ENCODE measurements at regions not wholly inside any gene's neighbourhood (a gene's known extent, or its start where the extent isn't known, plus 50 kb on each side); places are given as distances from the start of the nearest gene placed in this dataset.

- H3K27ac ChIP-seq (ENCODE audit: insufficient read depth, low read length) = no peak overlapping the region
- WGBS, 2 experiments (ENCODE audit: extremely low coverage in 2 of 2, insufficient read length in 1 of 2) = 22% methylated on average over 3 of the region's 7 CpGs; no CpG with 5 or more reads in 1 of the 2 experiments
- DNase-seq = no peak
These were observed 75.7 kb upstream of the E2F8 start for GRCh38 chr11:19316434-19316833.

More at GRCh38 chr11:19316434-19316833, 75.7 kb upstream of the E2F8 start:
- H3K14ac ChIP-seq (replicated peaks; ENCODE audit: low read depth, low read length) = no peak overlapping the region
- ATAC-seq (ENCODE audit: low read depth) = no peak
- H4K20me1 ChIP-seq (ENCODE audit: insufficient read depth, low read length) = no peaks in the 10 kb centered on the region
- no peak overlapping the region for H3K23ac ChIP-seq (ENCODE audit: low read depth, low read length)
- H3K9me3 ChIP-seq (ENCODE audit: control insufficient read depth, insufficient read depth, low read length) = no peaks in the 10 kb centered on the region
- no peak overlapping the region for H4K8ac ChIP-seq (ENCODE audit: low read depth in 2 of 2, low read length in 2 of 2)
- H3K36me3 ChIP-seq (ENCODE audit: control insufficient read depth, insufficient read depth, low read length) = no peaks in the 10 kb centered on the region
- no peak overlapping the region for H2BK120ac ChIP-seq (ENCODE audit: low read depth, low read length)
- H4K91ac ChIP-seq (ENCODE audit: insufficient read depth, low read depth, low read length) = no peak overlapping the region
- dilution Hi-C loops (cut with HindIII; ENCODE audit: low sequenced_read_pairs, unreplicated experiment) = no loop called here
- H3K4me2 ChIP-seq (ENCODE audit: low read depth, low read length) = no peak overlapping the region
- no peak overlapping the region for H2BK5ac ChIP-seq (ENCODE audit: low read depth, low read length, poor library complexity, severe bottlenecking)
- intact Hi-C loops (cut with micrococcal nuclease) = loop anchor here (10.0 kb wide), 1 partner anchor 588 kb away; no protein-coding TSS in a partner anchor
- H3K4ac ChIP-seq (ENCODE audit: low read depth, low read length) = no peak overlapping the region
- no peaks in the 10 kb centered on the region for H3K9me1 ChIP-seq (ENCODE audit: insufficient read depth, low read length)
- no peak overlapping the region for H3K9ac ChIP-seq (ENCODE audit: low read depth, low read length)
- TF ChIP-seq, protein P1, sequence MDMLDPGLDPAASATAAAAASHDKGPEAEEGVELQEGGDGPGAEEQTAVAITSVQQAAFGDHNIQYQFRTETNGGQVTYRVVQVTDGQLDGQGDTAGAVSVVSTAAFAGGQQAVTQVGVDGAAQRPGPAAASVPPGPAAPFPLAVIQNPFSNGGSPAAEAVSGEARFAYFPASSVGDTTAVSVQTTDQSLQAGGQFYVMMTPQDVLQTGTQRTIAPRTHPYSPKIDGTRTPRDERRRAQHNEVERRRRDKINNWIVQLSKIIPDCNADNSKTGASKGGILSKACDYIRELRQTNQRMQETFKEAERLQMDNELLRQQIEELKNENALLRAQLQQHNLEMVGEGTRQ (IDR thresholded peaks at IDR 0.05; ENCODE audit: low read depth, low read length) = no peak
- no peak for TF ChIP-seq SMC3 (IDR thresholded peaks at IDR 0.05; ENCODE audit: low read depth, low read length)
- TF ChIP-seq POLR2A (IDR thresholded peaks at IDR 0.05; ENCODE audit: low read depth, low read length) = no peak
- TF ChIP-seq CHD1 (IDR thresholded peaks at IDR 0.05; ENCODE audit: low read depth, low read length) = no peak
- TF ChIP-seq MAFK (IDR thresholded peaks at IDR 0.05; ENCODE audit: low read depth, low read length) = no peak
- no peak for TF ChIP-seq RCOR1 (IDR thresholded peaks at IDR 0.05; ENCODE audit: insufficient replicate concordance, low read length)
- TF ChIP-seq CEBPB (IDR thresholded peaks at IDR 0.05; ENCODE audit: low read depth, low read length) = no peak
- TF ChIP-seq FOS (IDR thresholded peaks at IDR 0.05; ENCODE audit: low read depth, low read length) = no peak
- TF ChIP-seq MXI1 (IDR thresholded peaks at IDR 0.05; ENCODE audit: borderline replicate concordance, low read depth, low read length) = no peak
- TF ChIP-seq MAZ (IDR thresholded peaks at IDR 0.05; ENCODE audit: borderline replicate concordance, low read depth, low read length) = no peak
- no peak for TF ChIP-seq RFX5 (IDR thresholded peaks at IDR 0.05; ENCODE audit: low read depth, low read length)
- TF ChIP-seq NFE2L2 (IDR thresholded peaks at IDR 0.05; ENCODE audit: low read depth, low read length) = no peak
- no peak for TF ChIP-seq ELK1 (IDR thresholded peaks at IDR 0.05; ENCODE audit: borderline replicate concordance, low read depth, low read length)
- TF ChIP-seq BHLHE40 (IDR thresholded peaks at IDR 0.05; ENCODE audit: low read depth, low read length) = no peak
- no peak for TF ChIP-seq CTCF (conservative IDR thresholded peaks at IDR 0.05; ENCODE audit: low read depth, low read length)
- no peak overlapping the region for H2AK5ac ChIP-seq (ENCODE audit: low read depth, low read length)
- H3K18ac ChIP-seq (ENCODE audit: low read depth, low read length) = no peak overlapping the region
- ChIA-PET POLR2A (ENCODE audit: unreplicated experiment) (no interaction called here), CTCF (no interaction called here)
- H3K27me3 ChIP-seq (ENCODE audit: control insufficient read depth, insufficient read depth, low read length) = peaks cover 44% of the 10 kb centered on the region
- in situ Hi-C loops (cut with MboI; ENCODE audit: low sequenced_read_pairs) = loop anchor here (5.0 to 25.0 kb wide), 4 partner anchors 241 to 821 kb away; no protein-coding TSS in a partner anchor
- H3K4me3 ChIP-seq (ENCODE audit: insufficient read depth, low read depth, low read length) = no peak overlapping the region
- H3K79me1 ChIP-seq (ENCODE audit: low read depth in 1 of 2, low read length in 2 of 2) = no peaks in the 10 kb centered on the region
- H2AFZ ChIP-seq (replicated peaks; ENCODE audit: low read length, poor library complexity) = no peak overlapping the region
- BruUV-seq (replicated peaks) = no TSS peak
- H2BK15ac ChIP-seq (ENCODE audit: low read depth, low read length) = no peak overlapping the region
- no peaks in the 10 kb centered on the region for H3K4me1 ChIP-seq (ENCODE audit: control insufficient read depth, insufficient read depth, low read length)
- no peak overlapping the region for H3K56ac ChIP-seq (ENCODE audit: extremely low read depth, insufficient read depth, low read length)
- H4K5ac ChIP-seq (ENCODE audit: low read depth, low read length) = no peak overlapping the region
- H2AK9ac ChIP-seq (replicated peaks; ENCODE audit: low read depth, low read length, poor library complexity) = no peak overlapping the region
- no peak overlapping the region for H2BK20ac ChIP-seq (ENCODE audit: low read depth, low read length)
